ENCODE measurements at regions not wholly inside any gene's neighbourhood (a gene's known extent, or its start where the extent isn't known, plus 50 kb on each side); places are given as distances from the start of the nearest gene placed in this dataset.

GRCh38 chr3:148389916-148390315 lies 307.8 kb upstream of the AGTR1 start:
- no peak for TF ChIP-seq CTCF (IDR thresholded peaks at IDR 0.05; ENCODE audit: insufficient read depth, low read length, severe bottlenecking)
- H3K36me3 ChIP-seq (ENCODE audit: control insufficient read depth, insufficient read depth, low read length), result no peaks in the 10 kb centered on the region
- H3K4me3 ChIP-seq (ENCODE audit: low read depth, low read length), result no peak overlapping the region
- DNase-seq (ENCODE audit: low read depth), result peak; percentile 5
- H3K27me3 ChIP-seq (ENCODE audit: control insufficient read depth, insufficient read depth, low read length), result no peaks in the 10 kb centered on the region
- no peak for FAIRE-seq

- TF ChIP-seq CTCF (IDR thresholded peaks at IDR 0.05; ENCODE audit: insufficient read depth, low read length, severe bottlenecking), result no peak
- Histone ChIP-seq H3K4me3 (ENCODE audit: low read depth, low read length) (no peak overlapping the region), H3K27me3 (ENCODE audit: control insufficient read depth, insufficient read depth, low read length) (no peaks in the 10 kb centered on the region), H3K36me3 (ENCODE audit: control insufficient read depth, insufficient read depth, low read length) (no peaks in the 10 kb centered on the region)
- DNase-seq (ENCODE audit: low read depth), result no peak
- FAIRE-seq, result no peak
These were observed 301.9 kb upstream of the AGTR1 start for GRCh38 chr3:148395821-148396220.

GRCh38 chr3:148400754-148401153 lies 296.9 kb upstream of the AGTR1 start:
- Histone ChIP-seq H3K27me3 (ENCODE audit: control insufficient read depth, insufficient read depth, low read length) (no peaks in the 10 kb centered on the region), H3K36me3 (ENCODE audit: control insufficient read depth, insufficient read depth, low read length) (no peaks in the 10 kb centered on the region), H3K4me3 (ENCODE audit: low read depth, low read length) (no peak overlapping the region)
- TF ChIP-seq CTCF (IDR thresholded peaks at IDR 0.05; ENCODE audit: insufficient read depth, low read length, severe bottlenecking), result no peak
- FAIRE-seq (no peak), DNase-seq (ENCODE audit: low read depth) (no peak)

- no peak for TF ChIP-seq CTCF (IDR thresholded peaks at IDR 0.05; ENCODE audit: insufficient read depth, low read length, severe bottlenecking)
- Histone ChIP-seq H3K27me3 (ENCODE audit: control insufficient read depth, insufficient read depth, low read length) (no peaks in the 10 kb centered on the region), H3K4me3 (ENCODE audit: low read depth, low read length) (no peak overlapping the region), H3K36me3 (ENCODE audit: control insufficient read depth, insufficient read depth, low read length) (no peaks in the 10 kb centered on the region)
- DNase-seq (ENCODE audit: low read depth), result no peak
- no peak for FAIRE-seq
These were observed 289.0 kb upstream of the AGTR1 start for GRCh38 chr3:148408667-148409066.

GRCh38 chr3:148420242-148420641 lies 277.5 kb upstream of the AGTR1 start:
- H3K27me3 ChIP-seq (ENCODE audit: control insufficient read depth, insufficient read depth, low read length), result no peaks in the 10 kb centered on the region
- no peak for FAIRE-seq
- H3K36me3 ChIP-seq (ENCODE audit: control insufficient read depth, insufficient read depth, low read length), result no peaks in the 10 kb centered on the region
- no peak for DNase-seq (ENCODE audit: low read depth)
- TF ChIP-seq CTCF (IDR thresholded peaks at IDR 0.05; ENCODE audit: insufficient read depth, low read length, severe bottlenecking), result no peak
- no peak overlapping the region for H3K4me3 ChIP-seq (ENCODE audit: low read depth, low read length)

- H3K4me3 ChIP-seq (ENCODE audit: low read depth, low read length), result no peak overlapping the region
- H3K27me3 ChIP-seq (ENCODE audit: control insufficient read depth, insufficient read depth, low read length), result no peaks in the 10 kb centered on the region
- FAIRE-seq (no peak), DNase-seq (ENCODE audit: low read depth) (no peak)
- TF ChIP-seq CTCF (IDR thresholded peaks at IDR 0.05; ENCODE audit: insufficient read depth, low read length, severe bottlenecking), result no peak
- no peaks in the 10 kb centered on the region for H3K36me3 ChIP-seq (ENCODE audit: control insufficient read depth, insufficient read depth, low read length)
These were observed 268.7 kb upstream of the AGTR1 start for GRCh38 chr3:148428862-148429605.
